ENCODE measurements at regions not wholly inside any gene's neighbourhood (a gene's known extent, or its start where the extent isn't known, plus 50 kb on each side); places are given as distances from the start of the nearest gene placed in this dataset.

GRCh38 chr10:44089671-44090070 lies 295.2 kb downstream of the CXCL12 start:
- TF ChIP-seq CTCF (conservative IDR thresholded peaks at IDR 0.05): no peak
- H3K27ac ChIP-seq: no peak overlapping the region

GRCh38 chr10:44087403-44087802 lies 297.5 kb downstream of the CXCL12 start:
- no peak overlapping the region for H3K27ac ChIP-seq
- TF ChIP-seq CTCF (conservative IDR thresholded peaks at IDR 0.05): no peak

GRCh38 chr10:44083719-44084400 lies 301.0 kb downstream of the CXCL12 start:
- H3K27ac ChIP-seq: no peak overlapping the region
- no peak for TF ChIP-seq CTCF (conservative IDR thresholded peaks at IDR 0.05)
- no peak for TF ChIP-seq ZFX (IDR thresholded peaks at IDR 0.05)

GRCh38 chr10:44071479-44071878 lies 313.4 kb downstream of the CXCL12 start:
- TF ChIP-seq ZFX (IDR thresholded peaks at IDR 0.05) (no peak), CTCF (conservative IDR thresholded peaks at IDR 0.05) (peak; percentile 34)
- H3K27ac ChIP-seq: no peak overlapping the region

- no peak for TF ChIP-seq ZFX (IDR thresholded peaks at IDR 0.05)
- no peak overlapping the region for H3K27ac ChIP-seq
Observed at GRCh38 chr10:44070282-44070681, 314.6 kb downstream of the CXCL12 start.

GRCh38 chr10:44069573-44069972 lies 315.3 kb downstream of the CXCL12 start:
- no peak overlapping the region for H3K27ac ChIP-seq
- no peak for TF ChIP-seq ZFX (IDR thresholded peaks at IDR 0.05)
- TF ChIP-seq CTCF (conservative IDR thresholded peaks at IDR 0.05): no peak

GRCh38 chr10:44068716-44069482 lies 316.0 kb downstream of the CXCL12 start:
- no peak for TF ChIP-seq CTCF (conservative IDR thresholded peaks at IDR 0.05)
- no peak for TF ChIP-seq ZFX (IDR thresholded peaks at IDR 0.05)
- H3K27ac ChIP-seq: no peak overlapping the region
